ENCODE measurements at regions not wholly inside any gene's neighbourhood (a gene's known extent, or its start where the extent isn't known, plus 50 kb on each side); places are given as distances from the start of the nearest gene placed in this dataset.

DNA sequence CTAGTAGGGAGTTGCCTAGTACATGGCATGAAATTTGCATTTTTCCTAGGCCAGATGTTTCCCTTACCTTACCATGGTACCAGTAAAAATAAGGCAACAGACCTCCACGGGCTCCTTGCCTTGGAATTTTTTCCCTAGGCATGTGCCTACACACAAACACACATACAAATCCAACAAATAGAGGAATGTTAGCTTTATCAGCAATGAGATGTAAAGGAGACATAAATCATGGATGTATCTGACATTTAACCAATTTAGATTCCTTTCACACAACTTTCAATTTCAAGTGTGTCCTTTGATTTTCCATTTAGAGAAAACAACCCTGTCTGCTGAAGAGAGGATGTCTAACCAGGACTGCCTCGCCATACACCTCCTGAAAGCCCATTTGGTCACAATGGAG lies 209.7 kb upstream of the SP4 start:
- H3K27me3 ChIP-seq (ENCODE audit: insufficient read depth, low read length), result no peaks in the 10 kb centered on the region
- no peak overlapping the region for H3K27ac ChIP-seq (ENCODE audit: low read depth, low read length)
- H3K9me2 ChIP-seq (ENCODE audit: insufficient read depth), result no peaks in the 10 kb centered on the region
- ChIA-PET RAD21 (ENCODE audit: low non-redundant PET in 1 of 2, low total read pairs in 2 of 2, uncharacterized antibody in 2 of 2, unreplicated experiment in 2 of 2) (no interaction called here), POLR2A (no interaction called here), CTCF (no interaction called here)
- intact Hi-C loops (cut with micrococcal nuclease), result no loop called here
- H3K9me3 ChIP-seq (ENCODE audit: control insufficient read depth in 1 of 2, insufficient read depth in 1 of 2, low read depth in 1 of 2, low read length in 2 of 2), result no peaks in the 10 kb centered on the region
- BruUV-seq (replicated peaks), result no TSS peak
- no peaks in the 10 kb centered on the region for H3K36me3 ChIP-seq (ENCODE audit: control insufficient read depth in 1 of 2, insufficient read depth in 2 of 2, low read length in 2 of 2)
- H2AFZ ChIP-seq (ENCODE audit: low read depth, low read length, poor library complexity, severe bottlenecking), result no peak overlapping the region
- no peak overlapping the region for H3K9ac ChIP-seq (ENCODE audit: low read length)
- H3K4me1 ChIP-seq (ENCODE audit: control insufficient read depth in 1 of 2, insufficient read depth in 2 of 2, low read length in 2 of 2), result no peaks in the 10 kb centered on the region
- H3K4me2 ChIP-seq (ENCODE audit: low read length), result no peak overlapping the region
- no peak overlapping the region for H3K4me3 ChIP-seq (replicated peaks in 1 of 2; ENCODE audit: low read depth in 1 of 2, low read length in 2 of 2)
- TF ChIP-seq ELF1 (IDR thresholded peaks at IDR 0.05; ENCODE audit: borderline replicate concordance, low read depth) (no peak), SP1 (IDR thresholded peaks at IDR 0.05; ENCODE audit: low read depth) (no peak), CBX3 (IDR thresholded peaks at IDR 0.05; ENCODE audit: low read depth) (no peak), EZH2phosphoT487 (IDR thresholded peaks at IDR 0.05; ENCODE audit: borderline replicate concordance) (no peak), ZFX (IDR thresholded peaks at IDR 0.05) (no peak), POLR2AphosphoS5 (IDR thresholded peaks at IDR 0.05; ENCODE audit: low read depth, low read length) (no peak), ZNF274 (IDR thresholded peaks at IDR 0.05; ENCODE audit: low read depth, low read length) (no peak), EGR1 (IDR thresholded peaks at IDR 0.05; ENCODE audit: low read depth) (no peak)
- TF ChIP-seq, protein P1, sequence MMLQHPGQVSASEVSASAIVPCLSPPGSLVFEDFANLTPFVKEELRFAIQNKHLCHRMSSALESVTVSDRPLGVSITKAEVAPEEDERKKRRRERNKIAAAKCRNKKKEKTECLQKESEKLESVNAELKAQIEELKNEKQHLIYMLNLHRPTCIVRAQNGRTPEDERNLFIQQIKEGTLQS (IDR thresholded peaks at IDR 0.05), result no peak
- TF ChIP-seq, protein P2, sequence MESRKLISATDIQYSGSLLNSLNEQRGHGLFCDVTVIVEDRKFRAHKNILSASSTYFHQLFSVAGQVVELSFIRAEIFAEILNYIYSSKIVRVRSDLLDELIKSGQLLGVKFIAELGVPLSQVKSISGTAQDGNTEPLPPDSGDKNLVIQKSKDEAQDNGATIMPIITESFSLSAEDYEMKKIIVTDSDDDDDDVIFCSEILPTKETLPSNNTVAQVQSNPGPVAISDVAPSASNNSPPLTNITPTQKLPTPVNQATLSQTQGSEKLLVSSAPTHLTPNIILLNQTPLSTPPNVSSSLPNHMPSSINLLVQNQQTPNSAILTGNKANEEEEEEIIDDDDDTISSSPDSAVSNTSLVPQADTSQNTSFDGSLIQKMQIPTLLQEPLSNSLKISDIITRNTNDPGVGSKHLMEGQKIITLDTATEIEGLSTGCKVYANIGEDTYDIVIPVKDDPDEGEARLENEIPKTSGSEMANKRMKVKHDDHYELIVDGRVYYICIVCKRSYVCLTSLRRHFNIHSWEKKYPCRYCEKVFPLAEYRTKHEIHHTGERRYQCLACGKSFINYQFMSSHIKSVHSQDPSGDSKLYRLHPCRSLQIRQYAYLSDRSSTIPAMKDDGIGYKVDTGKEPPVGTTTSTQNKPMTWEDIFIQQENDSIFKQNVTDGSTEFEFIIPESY (IDR thresholded peaks at IDR 0.05; ENCODE audit: extremely low read depth, insufficient replicate concordance, low read length), result no peak
- TF ChIP-seq, protein P3, sequence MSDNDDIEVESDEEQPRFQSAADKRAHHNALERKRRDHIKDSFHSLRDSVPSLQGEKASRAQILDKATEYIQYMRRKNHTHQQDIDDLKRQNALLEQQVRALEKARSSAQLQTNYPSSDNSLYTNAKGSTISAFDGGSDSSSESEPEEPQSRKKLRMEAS (IDR thresholded peaks at IDR 0.05), result no peak
- TF ChIP-seq, protein P4, sequence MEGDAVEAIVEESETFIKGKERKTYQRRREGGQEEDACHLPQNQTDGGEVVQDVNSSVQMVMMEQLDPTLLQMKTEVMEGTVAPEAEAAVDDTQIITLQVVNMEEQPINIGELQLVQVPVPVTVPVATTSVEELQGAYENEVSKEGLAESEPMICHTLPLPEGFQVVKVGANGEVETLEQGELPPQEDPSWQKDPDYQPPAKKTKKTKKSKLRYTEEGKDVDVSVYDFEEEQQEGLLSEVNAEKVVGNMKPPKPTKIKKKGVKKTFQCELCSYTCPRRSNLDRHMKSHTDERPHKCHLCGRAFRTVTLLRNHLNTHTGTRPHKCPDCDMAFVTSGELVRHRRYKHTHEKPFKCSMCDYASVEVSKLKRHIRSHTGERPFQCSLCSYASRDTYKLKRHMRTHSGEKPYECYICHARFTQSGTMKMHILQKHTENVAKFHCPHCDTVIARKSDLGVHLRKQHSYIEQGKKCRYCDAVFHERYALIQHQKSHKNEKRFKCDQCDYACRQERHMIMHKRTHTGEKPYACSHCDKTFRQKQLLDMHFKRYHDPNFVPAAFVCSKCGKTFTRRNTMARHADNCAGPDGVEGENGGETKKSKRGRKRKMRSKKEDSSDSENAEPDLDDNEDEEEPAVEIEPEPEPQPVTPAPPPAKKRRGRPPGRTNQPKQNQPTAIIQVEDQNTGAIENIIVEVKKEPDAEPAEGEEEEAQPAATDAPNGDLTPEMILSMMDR (IDR thresholded peaks at IDR 0.05 in 2 of 3, conservative IDR thresholded peaks at IDR 0.05 in 1 of 3; ENCODE audit: borderline replicate concordance in 1 of 3, insufficient read depth in 1 of 3, low read depth in 2 of 3, low read length in 2 of 3), result no peak
- DNase-seq (ENCODE audit: low read depth, low spot score) (no peak), ATAC-seq (no peak)
- H3K79me2 ChIP-seq (ENCODE audit: insufficient read depth, low read length), result no peaks in the 10 kb centered on the region
- H4K20me1 ChIP-seq (ENCODE audit: insufficient read depth), result no peaks in the 10 kb centered on the region

All from HCT116 (cell line).